ENCODE measurements at regions not wholly inside any gene's neighbourhood (a gene's known extent, or its start where the extent isn't known, plus 50 kb on each side); places are given as distances from the start of the nearest gene placed in this dataset.
"Not testable (repeated sequence)": the region's sequence is repeated elsewhere in the genome, so short reads cannot be mapped to it uniquely, and the experiment has no call there.

GRCh38 chr2:223187256-223187655 lies 135.3 kb downstream of the KCNE4 start:
- no peak overlapping the region for H3K9ac ChIP-seq (ENCODE audit: low read length)
- no peaks in the 10 kb centered on the region for H4K20me1 ChIP-seq (ENCODE audit: insufficient read depth, low read depth, low read length)
- H3K4me3 ChIP-seq (ENCODE audit: low read length), result no peak overlapping the region
- no peak overlapping the region for H2AFZ ChIP-seq (ENCODE audit: low read length)
- no peaks in the 10 kb centered on the region for H3K79me2 ChIP-seq (ENCODE audit: low read length)
- no peak for DNase-seq
- no peak overlapping the region for H3K4me2 ChIP-seq (ENCODE audit: low read depth, low read length, poor library complexity, severe bottlenecking)
- no peaks in the 10 kb centered on the region for H3K27me3 ChIP-seq (ENCODE audit: low read length)
- H3K27ac ChIP-seq (ENCODE audit: low read length), result no peak overlapping the region
- H3K9me2 ChIP-seq (replicated peaks; ENCODE audit: insufficient read depth, low read length), result no peaks in the 10 kb centered on the region
- no peaks in the 10 kb centered on the region for H3K9me3 ChIP-seq (ENCODE audit: low read length)
- H3K36me3 ChIP-seq (ENCODE audit: insufficient read depth, low read length), result no peaks in the 10 kb centered on the region
- no peaks in the 10 kb centered on the region for H3K4me1 ChIP-seq (ENCODE audit: low read length)

- not testable (repeated sequence) for H3K4me1 ChIP-seq (ENCODE audit: low read length); H2AFZ ChIP-seq (ENCODE audit: low read length); H3K4me2 ChIP-seq (ENCODE audit: low read depth, low read length, poor library complexity, severe bottlenecking); H3K9ac ChIP-seq (ENCODE audit: low read length); H4K20me1 ChIP-seq (ENCODE audit: insufficient read depth, low read depth, low read length); H3K27ac ChIP-seq (ENCODE audit: low read length); DNase-seq; H3K27me3 ChIP-seq (ENCODE audit: low read length); H3K79me2 ChIP-seq (ENCODE audit: low read length); H3K9me3 ChIP-seq (ENCODE audit: low read length); H3K4me3 ChIP-seq (ENCODE audit: low read length); H3K36me3 ChIP-seq (ENCODE audit: insufficient read depth, low read length); H3K9me2 ChIP-seq (replicated peaks; ENCODE audit: insufficient read depth, low read length)
Observed at GRCh38 chr2:223190561-223191206, 138.7 kb downstream of the KCNE4 start.

GRCh38 chr2:223196331-223196730 lies 144.3 kb downstream of the KCNE4 start:
- Histone ChIP-seq H3K27ac (ENCODE audit: low read length) (no peak overlapping the region), H3K4me2 (ENCODE audit: low read depth, low read length, poor library complexity, severe bottlenecking) (no peak overlapping the region), H4K20me1 (ENCODE audit: insufficient read depth, low read depth, low read length) (no peaks in the 10 kb centered on the region), H3K36me3 (ENCODE audit: insufficient read depth, low read length) (no peaks in the 10 kb centered on the region), H3K79me2 (ENCODE audit: low read length) (no peaks in the 10 kb centered on the region), H3K27me3 (ENCODE audit: low read length) (no peaks in the 10 kb centered on the region), H3K9ac (ENCODE audit: low read length) (no peak overlapping the region), H3K9me2 (replicated peaks; ENCODE audit: insufficient read depth, low read length) (no peaks in the 10 kb centered on the region), H3K4me1 (ENCODE audit: low read length) (no peaks in the 10 kb centered on the region), H3K4me3 (ENCODE audit: low read length) (no peak overlapping the region), H2AFZ (ENCODE audit: low read length) (no peak overlapping the region), H3K9me3 (ENCODE audit: low read length) (no peaks in the 10 kb centered on the region)
- no peak for DNase-seq

GRCh38 chr2:223197046-223197445 lies 145.1 kb downstream of the KCNE4 start:
- no peaks in the 10 kb centered on the region for H4K20me1 ChIP-seq (ENCODE audit: insufficient read depth, low read depth, low read length)
- no peaks in the 10 kb centered on the region for H3K9me3 ChIP-seq (ENCODE audit: low read length)
- no peaks in the 10 kb centered on the region for H3K9me2 ChIP-seq (replicated peaks; ENCODE audit: insufficient read depth, low read length)
- H3K4me2 ChIP-seq (ENCODE audit: low read depth, low read length, poor library complexity, severe bottlenecking), result no peak overlapping the region
- no peak overlapping the region for H2AFZ ChIP-seq (ENCODE audit: low read length)
- H3K4me3 ChIP-seq (ENCODE audit: low read length), result no peak overlapping the region
- DNase-seq, result no peak
- no peaks in the 10 kb centered on the region for H3K4me1 ChIP-seq (ENCODE audit: low read length)
- H3K36me3 ChIP-seq (ENCODE audit: insufficient read depth, low read length), result no peaks in the 10 kb centered on the region
- H3K9ac ChIP-seq (ENCODE audit: low read length), result no peak overlapping the region
- H3K27me3 ChIP-seq (ENCODE audit: low read length), result no peaks in the 10 kb centered on the region
- no peaks in the 10 kb centered on the region for H3K79me2 ChIP-seq (ENCODE audit: low read length)
- no peak overlapping the region for H3K27ac ChIP-seq (ENCODE audit: low read length)

GRCh38 chr2:223199531-223200515 lies 147.8 kb downstream of the KCNE4 start:
- H3K9me3 ChIP-seq (ENCODE audit: low read length), result no peaks in the 10 kb centered on the region
- H3K4me3 ChIP-seq (ENCODE audit: low read length), result no peak overlapping the region
- no peak overlapping the region for H2AFZ ChIP-seq (ENCODE audit: low read length)
- no peak for DNase-seq
- no peaks in the 10 kb centered on the region for H3K27me3 ChIP-seq (ENCODE audit: low read length)
- H3K79me2 ChIP-seq (ENCODE audit: low read length), result no peaks in the 10 kb centered on the region
- H3K36me3 ChIP-seq (ENCODE audit: insufficient read depth, low read length), result no peaks in the 10 kb centered on the region
- no peak overlapping the region for H3K4me2 ChIP-seq (ENCODE audit: low read depth, low read length, poor library complexity, severe bottlenecking)
- no peaks in the 10 kb centered on the region for H3K9me2 ChIP-seq (replicated peaks; ENCODE audit: insufficient read depth, low read length)
- no peak overlapping the region for H3K9ac ChIP-seq (ENCODE audit: low read length)
- H3K4me1 ChIP-seq (ENCODE audit: low read length), result no peaks in the 10 kb centered on the region
- no peaks in the 10 kb centered on the region for H4K20me1 ChIP-seq (ENCODE audit: insufficient read depth, low read depth, low read length)
- no peak overlapping the region for H3K27ac ChIP-seq (ENCODE audit: low read length)

- Histone ChIP-seq H3K27me3 (ENCODE audit: low read length) (no peaks in the 10 kb centered on the region), H2AFZ (ENCODE audit: low read length) (no peak overlapping the region), H3K4me3 (ENCODE audit: low read length) (no peak overlapping the region), H3K4me2 (ENCODE audit: low read depth, low read length, poor library complexity, severe bottlenecking) (no peak overlapping the region), H3K9ac (ENCODE audit: low read length) (no peak overlapping the region), H4K20me1 (ENCODE audit: insufficient read depth, low read depth, low read length) (no peaks in the 10 kb centered on the region), H3K27ac (ENCODE audit: low read length) (no peak overlapping the region), H3K9me3 (ENCODE audit: low read length) (peaks cover 3% of the 10 kb centered on the region; the same call in 1 of the 2 replicates), H3K4me1 (ENCODE audit: low read length) (no peaks in the 10 kb centered on the region), H3K79me2 (ENCODE audit: low read length) (no peaks in the 10 kb centered on the region), H3K36me3 (ENCODE audit: insufficient read depth, low read length) (no peaks in the 10 kb centered on the region), H3K9me2 (replicated peaks; ENCODE audit: insufficient read depth, low read length) (no peaks in the 10 kb centered on the region)
- DNase-seq, result no peak
Observed at GRCh38 chr2:223203971-223204929, 152.3 kb downstream of the KCNE4 start.

GRCh38 chr2:223210489-223210888 lies 158.5 kb downstream of the KCNE4 start:
- H3K27ac ChIP-seq (ENCODE audit: low read length), result no peak overlapping the region
- peaks cover 3% of the 10 kb centered on the region; the same call in 1 of the 2 replicates for H3K9me3 ChIP-seq (ENCODE audit: low read length)
- H3K9me2 ChIP-seq (replicated peaks; ENCODE audit: insufficient read depth, low read length), result no peaks in the 10 kb centered on the region
- H3K79me2 ChIP-seq (ENCODE audit: low read length), result no peaks in the 10 kb centered on the region
- H4K20me1 ChIP-seq (ENCODE audit: insufficient read depth, low read depth, low read length), result no peaks in the 10 kb centered on the region
- H3K27me3 ChIP-seq (ENCODE audit: low read length), result no peaks in the 10 kb centered on the region
- no peak overlapping the region for H3K9ac ChIP-seq (ENCODE audit: low read length)
- no peak overlapping the region for H2AFZ ChIP-seq (ENCODE audit: low read length)
- no peaks in the 10 kb centered on the region for H3K4me1 ChIP-seq (ENCODE audit: low read length)
- H3K4me3 ChIP-seq (ENCODE audit: low read length), result no peak overlapping the region
- H3K4me2 ChIP-seq (ENCODE audit: low read depth, low read length, poor library complexity, severe bottlenecking), result no peak overlapping the region
- no peak for DNase-seq
- H3K36me3 ChIP-seq (ENCODE audit: insufficient read depth, low read length), result no peaks in the 10 kb centered on the region
